Neural crest cell (in vitro differentiated cells): ENCODE measurements at regions not wholly inside any gene's neighbourhood (a gene's known extent, or its start where the extent isn't known, plus 50 kb on each side); places are given as distances from the start of the nearest gene placed in this dataset.

ENCODE experiments used
- DNase-seq: peaks from one replicate; pipeline ENCODE4 v3.0.0; 2021; ENCODE audit warnings: low read depth, mixed read lengths, low spot score
- H3K27ac Mint-ChIP-seq: one replicate; pipeline ENCODE4 v1.8.0; 2021; ENCODE audit warnings: mild to moderate bottlenecking, mixed read lengths; ENCODE audit not compliant: unreplicated experiment
- H3K27me3 Mint-ChIP-seq: 2 replicates; pipeline ENCODE4 v1.8.0; 2021; ENCODE audit warnings: low read depth, mild to moderate bottlenecking, mixed read lengths
- H3K36me3 Mint-ChIP-seq: 2 replicates; pipeline ENCODE4 v1.8.0; 2021; ENCODE audit warnings: low read depth, mild to moderate bottlenecking, mixed read lengths
- H3K4me1 Mint-ChIP-seq: 2 replicates; pipeline ENCODE4 v1.8.0; 2021; ENCODE audit warnings: mixed read lengths
- H3K4me3 Mint-ChIP-seq: one replicate; pipeline ENCODE4 v1.8.0; 2021; ENCODE audit warnings: mild to moderate bottlenecking, mixed read lengths
- H3K9me3 Mint-ChIP-seq: 2 replicates; pipeline ENCODE4 v1.8.0; 2021; ENCODE audit warnings: mixed read lengths
- TF ChIP-seq, protein P1 (sequence below): fragments of 200-600 bp; sonication (generic); conservative IDR thresholded peaks from 2 replicates; pipeline ENCODE4 v1.5.0; 2021; ENCODE audit warnings: antibody characterized with exemption, mild to moderate bottlenecking

DNA sequence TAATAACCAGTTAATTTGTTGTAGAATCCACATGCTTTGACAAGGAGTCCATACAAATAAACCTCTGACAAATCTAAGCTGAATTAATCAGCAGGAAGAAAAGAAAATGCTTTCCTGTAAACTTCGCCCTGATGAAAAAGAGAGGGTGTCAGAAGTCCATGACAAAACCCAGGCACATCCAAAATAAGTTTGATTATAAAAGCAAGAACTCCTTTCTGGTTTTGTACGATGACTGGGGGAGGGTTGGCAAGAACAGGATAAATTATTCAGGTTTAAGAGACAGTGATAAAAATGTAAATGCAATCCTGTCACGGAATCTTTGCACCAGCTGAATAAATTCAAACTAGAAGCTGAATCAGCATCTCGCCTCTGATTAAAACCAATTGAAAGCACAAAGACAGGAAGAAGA, 469.2 kb upstream of the TNP1 start:
- Mint-ChIP-seq H3K4me1 (peaks cover 53% of the 10 kb centered on the region), H3K27ac (no peak overlapping the region), H3K9me3 (peaks cover 4% of the 10 kb centered on the region), H3K27me3 (no peaks in the 10 kb centered on the region), H3K4me3 (no peak overlapping the region), H3K36me3 (peaks cover 9% of the 10 kb centered on the region)
- TF ChIP-seq, protein P1, sequence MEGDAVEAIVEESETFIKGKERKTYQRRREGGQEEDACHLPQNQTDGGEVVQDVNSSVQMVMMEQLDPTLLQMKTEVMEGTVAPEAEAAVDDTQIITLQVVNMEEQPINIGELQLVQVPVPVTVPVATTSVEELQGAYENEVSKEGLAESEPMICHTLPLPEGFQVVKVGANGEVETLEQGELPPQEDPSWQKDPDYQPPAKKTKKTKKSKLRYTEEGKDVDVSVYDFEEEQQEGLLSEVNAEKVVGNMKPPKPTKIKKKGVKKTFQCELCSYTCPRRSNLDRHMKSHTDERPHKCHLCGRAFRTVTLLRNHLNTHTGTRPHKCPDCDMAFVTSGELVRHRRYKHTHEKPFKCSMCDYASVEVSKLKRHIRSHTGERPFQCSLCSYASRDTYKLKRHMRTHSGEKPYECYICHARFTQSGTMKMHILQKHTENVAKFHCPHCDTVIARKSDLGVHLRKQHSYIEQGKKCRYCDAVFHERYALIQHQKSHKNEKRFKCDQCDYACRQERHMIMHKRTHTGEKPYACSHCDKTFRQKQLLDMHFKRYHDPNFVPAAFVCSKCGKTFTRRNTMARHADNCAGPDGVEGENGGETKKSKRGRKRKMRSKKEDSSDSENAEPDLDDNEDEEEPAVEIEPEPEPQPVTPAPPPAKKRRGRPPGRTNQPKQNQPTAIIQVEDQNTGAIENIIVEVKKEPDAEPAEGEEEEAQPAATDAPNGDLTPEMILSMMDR, result no peak
- no peak for DNase-seq

DNA sequence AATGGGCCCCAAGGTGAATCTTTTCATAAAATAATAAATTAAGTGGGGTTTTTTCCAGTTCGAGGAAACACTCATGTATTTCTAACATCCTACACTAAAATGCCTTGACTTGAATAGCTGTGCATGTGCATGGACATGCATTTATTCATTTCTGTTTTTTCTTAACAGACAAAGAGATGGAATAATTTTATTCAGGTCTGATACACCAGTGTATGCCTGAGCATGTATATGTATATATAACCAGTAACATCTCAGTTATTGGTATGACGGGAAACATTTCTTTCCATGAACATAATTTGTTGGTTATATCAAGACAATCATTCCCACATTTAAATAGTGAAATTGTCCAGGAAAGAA, 468.7 kb upstream of the TNP1 start:
- TF ChIP-seq, protein P1, result no peak
- peaks cover 51% of the 10 kb centered on the region for H3K4me1 Mint-ChIP-seq
- no peak overlapping the region for H3K27ac Mint-ChIP-seq

DNA sequence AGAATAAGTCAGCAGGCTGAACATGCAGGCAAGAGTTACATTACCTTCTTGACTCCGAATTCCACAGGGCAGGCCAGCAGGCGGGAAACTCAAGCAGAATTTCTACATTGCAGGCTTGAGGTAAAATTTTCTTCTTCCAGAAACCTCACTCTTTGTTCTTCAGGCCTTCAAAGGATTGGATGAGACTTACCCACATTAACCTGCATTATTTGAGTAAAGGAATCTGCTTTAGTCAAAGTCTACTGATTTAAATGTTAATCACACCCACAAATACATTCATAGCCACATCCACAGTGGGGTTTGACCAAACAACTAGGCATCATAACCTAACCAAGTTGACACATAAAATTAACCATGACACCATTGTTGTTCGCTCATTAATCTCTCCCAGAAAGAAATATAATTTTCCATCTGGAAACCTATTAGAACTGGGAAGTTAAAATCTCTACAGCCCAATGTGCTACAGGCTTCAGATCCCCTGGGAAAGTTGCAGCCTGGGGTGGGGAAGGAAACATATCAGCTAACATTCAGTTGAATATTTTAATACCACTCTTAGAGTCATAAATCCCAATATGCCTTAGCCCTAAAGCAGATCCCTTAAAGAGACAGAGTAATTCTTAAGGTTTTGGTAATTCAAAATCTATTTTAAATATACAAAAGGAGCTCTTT, 468.2 kb upstream of the TNP1 start:
- H3K9me3 Mint-ChIP-seq, result peaks cover 6% of the 10 kb centered on the region
- no peaks in the 10 kb centered on the region for H3K27me3 Mint-ChIP-seq
- no peak overlapping the region for H3K4me3 Mint-ChIP-seq
- no peak for DNase-seq
- TF ChIP-seq, protein P1, result no peak
- H3K36me3 Mint-ChIP-seq, result peaks cover 11% of the 10 kb centered on the region
- peaks cover 48% of the 10 kb centered on the region for H3K4me1 Mint-ChIP-seq
- no peak overlapping the region for H3K27ac Mint-ChIP-seq

More for the DNA sequence above, 468.7 kb upstream of the TNP1 start:
- no peak for DNase-seq
- Mint-ChIP-seq H3K4me3 (no peak overlapping the region), H3K9me3 (peaks cover 6% of the 10 kb centered on the region), H3K36me3 (peaks cover 11% of the 10 kb centered on the region), H3K27me3 (no peaks in the 10 kb centered on the region)

DNA sequence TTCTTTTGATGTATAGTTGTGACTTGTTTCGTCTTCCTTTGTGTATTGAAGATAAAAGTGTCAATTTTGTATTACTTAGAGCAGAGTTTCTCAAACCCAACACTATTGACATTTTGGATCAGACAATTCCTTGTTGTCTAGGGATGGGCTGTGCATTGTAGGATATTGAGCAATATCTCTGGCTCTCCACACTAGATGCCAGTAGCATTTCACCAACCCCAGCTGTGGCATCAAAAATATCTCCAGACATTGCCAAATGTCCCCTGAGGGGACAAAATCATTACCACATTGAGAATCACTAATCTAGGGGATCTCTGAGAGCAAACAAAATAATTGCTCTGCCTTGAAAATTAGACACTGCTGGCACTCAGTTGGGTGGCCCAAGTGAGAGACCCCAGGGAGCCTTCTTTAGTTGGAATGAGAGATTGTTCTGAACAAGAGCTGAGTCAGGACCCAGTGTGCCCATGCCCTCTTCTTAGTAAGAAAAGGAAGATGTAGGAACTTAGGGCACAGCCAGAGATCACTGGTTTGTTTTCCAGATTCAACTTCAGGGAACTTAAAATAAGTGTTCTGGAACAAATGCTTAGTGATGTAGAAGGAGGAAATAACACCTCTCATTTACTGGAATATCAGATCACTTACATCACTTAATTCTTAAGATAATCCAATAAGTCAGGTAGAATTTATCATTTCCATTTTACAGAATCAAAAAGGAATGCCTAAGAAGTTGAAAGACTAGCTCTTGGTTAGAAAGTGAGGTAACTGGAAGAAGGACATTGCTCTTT, 466.6 kb upstream of the TNP1 start:
- Mint-ChIP-seq H3K4me3 (no peak overlapping the region), H3K4me1 (peaks cover 33% of the 10 kb centered on the region), H3K36me3 (peaks cover 11% of the 10 kb centered on the region), H3K9me3 (peaks cover 6% of the 10 kb centered on the region), H3K27ac (no peak overlapping the region), H3K27me3 (no peaks in the 10 kb centered on the region)
- DNase-seq, result no peak
- TF ChIP-seq, protein P1, result no peak

DNA sequence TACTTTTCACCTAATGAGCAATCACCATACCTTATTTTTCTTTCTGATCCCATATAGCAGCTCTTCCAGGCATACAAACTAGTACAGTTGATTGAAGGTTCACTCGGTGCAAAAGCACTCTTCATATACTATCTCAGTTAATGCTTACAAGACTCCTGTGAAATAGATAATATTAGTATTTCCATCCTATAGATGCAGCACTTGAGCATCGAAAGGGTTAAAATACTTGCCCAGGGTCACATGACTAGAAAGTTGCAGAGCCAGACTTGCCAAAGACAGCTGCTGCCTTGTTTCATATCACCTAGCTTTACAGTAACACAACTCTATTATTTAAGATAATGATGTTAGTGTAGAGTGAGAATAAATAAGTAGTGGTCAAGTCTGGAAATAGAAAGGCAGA, 466.0 kb upstream of the TNP1 start:
- H3K9me3 Mint-ChIP-seq, result peaks cover 6% of the 10 kb centered on the region
- H3K27ac Mint-ChIP-seq, result no peak overlapping the region

More for the DNA sequence above, 466.0 kb upstream of the TNP1 start:
- Mint-ChIP-seq H3K4me1 (peaks cover 27% of the 10 kb centered on the region), H3K36me3 (peaks cover 11% of the 10 kb centered on the region), H3K27me3 (no peaks in the 10 kb centered on the region), H3K4me3 (no peak overlapping the region)
- no peak for DNase-seq
- TF ChIP-seq, protein P1, result no peak
